ENCODE measurements at regions not wholly inside any gene's neighbourhood (a gene's known extent, or its start where the extent isn't known, plus 50 kb on each side); places are given as distances from the start of the nearest gene placed in this dataset.

GRCh38 chr16:79456036-79456435 is 144.5 kb downstream of the MAF start:
- no peak overlapping the region for H3K27ac ChIP-seq (ENCODE audit: low read length)
- no peaks in the 10 kb centered on the region for H3K79me2 ChIP-seq (ENCODE audit: insufficient read depth, low read length)
- DNase-seq: no peak
- H3K4me3 ChIP-seq (ENCODE audit: low read depth in 1 of 2, low read length in 2 of 2): no peak overlapping the region
- H3K27me3 ChIP-seq (ENCODE audit: insufficient read depth, low read length, poor library complexity): no peaks in the 10 kb centered on the region
- no peaks in the 10 kb centered on the region for H3K9me3 ChIP-seq (ENCODE audit: insufficient read depth, low read length, severe bottlenecking)
- H3K4me2 ChIP-seq (ENCODE audit: insufficient read depth, low read length): no peak overlapping the region
- peaks cover 15% of the 10 kb centered on the region for H3K4me1 ChIP-seq (ENCODE audit: insufficient read depth, low read length)
- no peak overlapping the region for H2AFZ ChIP-seq (ENCODE audit: low read depth, low read length)
- no peaks in the 10 kb centered on the region for H3K36me3 ChIP-seq (ENCODE audit: insufficient read depth, low read length)
- ATAC-seq (ENCODE audit: insufficient read depth, low read depth): no peak
- H3K9ac ChIP-seq (ENCODE audit: low read depth, low read length): no peak overlapping the region
- TF ChIP-seq EZH2 (IDR thresholded peaks at IDR 0.05; ENCODE audit: borderline replicate concordance, low read depth, low read length, severe bottlenecking) (no peak), CTCF (IDR thresholded peaks at IDR 0.05; ENCODE audit: borderline replicate concordance, extremely low read depth, low read length, poor library complexity, severe bottlenecking) (no peak)
- H4K20me1 ChIP-seq (ENCODE audit: insufficient read depth, low read length): no peaks in the 10 kb centered on the region

GRCh38 chr16:79452671-79453070 is 147.9 kb downstream of the MAF start:
- no peak overlapping the region for H3K9ac ChIP-seq (ENCODE audit: low read depth, low read length)
- H3K4me1 ChIP-seq (ENCODE audit: insufficient read depth, low read length): peaks cover 17% of the 10 kb centered on the region
- ATAC-seq (ENCODE audit: insufficient read depth, low read depth): no peak

DNA sequence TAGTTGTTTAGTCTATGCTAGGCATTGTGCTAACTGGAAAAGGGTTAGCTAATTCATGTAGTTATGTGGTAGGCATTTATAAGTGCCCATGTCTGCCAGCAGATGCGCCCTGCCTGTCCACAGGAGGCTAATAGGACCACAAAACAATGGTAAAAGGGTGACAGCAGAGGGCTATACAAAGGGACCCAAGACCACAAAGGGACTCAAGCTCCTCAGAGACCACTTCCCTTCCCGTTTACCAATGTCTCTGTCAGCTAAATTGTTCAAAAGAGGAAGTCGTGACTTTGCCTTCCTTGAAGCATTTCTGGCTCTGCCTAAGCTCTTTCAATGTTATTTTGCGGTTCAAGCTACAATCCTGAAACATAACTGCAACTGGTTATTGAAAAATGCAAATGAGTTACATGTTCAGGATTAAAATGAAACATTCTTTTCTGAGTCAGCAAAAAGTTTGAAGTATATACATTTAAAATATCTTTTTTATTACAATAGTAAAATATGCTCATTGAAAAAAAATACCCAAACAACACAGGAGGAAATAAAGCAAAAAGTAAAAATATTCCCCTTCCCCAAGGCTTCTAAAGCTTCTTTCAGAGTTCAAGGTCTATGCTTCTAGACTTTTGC is 149.2 kb downstream of the MAF start:
- Histone ChIP-seq H3K4me3 (ENCODE audit: low read depth in 1 of 2, low read length in 2 of 2) (no peak overlapping the region), H3K4me2 (ENCODE audit: insufficient read depth, low read length) (peak overlapping the region; percentile 15; the same call in 1 of the 2 replicates)

More at GRCh38 chr16:79452671-79453070, 147.9 kb downstream of the MAF start:
- H3K9me3 ChIP-seq (ENCODE audit: insufficient read depth, low read length, severe bottlenecking): no peaks in the 10 kb centered on the region
- H3K36me3 ChIP-seq (ENCODE audit: insufficient read depth, low read length): no peaks in the 10 kb centered on the region
- H3K4me2 ChIP-seq (ENCODE audit: insufficient read depth, low read length): no peak overlapping the region
- no peaks in the 10 kb centered on the region for H3K79me2 ChIP-seq (ENCODE audit: insufficient read depth, low read length)
- no peaks in the 10 kb centered on the region for H4K20me1 ChIP-seq (ENCODE audit: insufficient read depth, low read length)
- no peak overlapping the region for H2AFZ ChIP-seq (ENCODE audit: low read depth, low read length)
- no peak overlapping the region for H3K4me3 ChIP-seq (ENCODE audit: low read depth in 1 of 2, low read length in 2 of 2)
- no peak for DNase-seq
- H3K27me3 ChIP-seq (ENCODE audit: insufficient read depth, low read length, poor library complexity): no peaks in the 10 kb centered on the region
- no peak for TF ChIP-seq EZH2 (IDR thresholded peaks at IDR 0.05; ENCODE audit: borderline replicate concordance, low read depth, low read length, severe bottlenecking)
- no peak for TF ChIP-seq CTCF (IDR thresholded peaks at IDR 0.05; ENCODE audit: borderline replicate concordance, extremely low read depth, low read length, poor library complexity, severe bottlenecking)
- no peak overlapping the region for H3K27ac ChIP-seq (ENCODE audit: low read length)

More for the DNA sequence above, 149.2 kb downstream of the MAF start:
- Histone ChIP-seq H3K27me3 (ENCODE audit: insufficient read depth, low read length, poor library complexity) (no peaks in the 10 kb centered on the region), H4K20me1 (ENCODE audit: insufficient read depth, low read length) (no peaks in the 10 kb centered on the region), H3K4me1 (ENCODE audit: insufficient read depth, low read length) (peaks cover 17% of the 10 kb centered on the region), H3K27ac (ENCODE audit: low read length) (peak overlapping the region; percentile 30; the same call in 1 of the 2 replicates), H3K9ac (ENCODE audit: low read depth, low read length) (no peak overlapping the region), H3K79me2 (ENCODE audit: insufficient read depth, low read length) (no peaks in the 10 kb centered on the region), H2AFZ (ENCODE audit: low read depth, low read length) (0 out of 2 replicates have a peak overlapping the region, but pooled peaks have one; percentile 13), H3K36me3 (ENCODE audit: insufficient read depth, low read length) (no peaks in the 10 kb centered on the region), H3K9me3 (ENCODE audit: insufficient read depth, low read length, severe bottlenecking) (no peaks in the 10 kb centered on the region)
- ATAC-seq (ENCODE audit: insufficient read depth, low read depth) (peak; percentile 86), DNase-seq (peak; percentile 35)
- TF ChIP-seq EZH2 (IDR thresholded peaks at IDR 0.05; ENCODE audit: borderline replicate concordance, low read depth, low read length, severe bottlenecking) (no peak), CTCF (IDR thresholded peaks at IDR 0.05; ENCODE audit: borderline replicate concordance, extremely low read depth, low read length, poor library complexity, severe bottlenecking) (no peak)

All from DND-41 (cell line).